Ammon's horn (tissue), 1 donor: ENCODE measurements at regions not wholly inside any gene's neighbourhood (a gene's known extent, or its start where the extent isn't known, plus 50 kb on each side); places are given as distances from the start of the nearest gene placed in this dataset.
"Not testable (repeated sequence)": the region's sequence is repeated elsewhere in the genome, so short reads cannot be mapped to it uniquely, and the experiment has no call there.

Experiments used
- DNase-seq: peaks from one replicate; pipeline ENCODE4 v3.0.0-alpha.2; 2016; ENCODE audit warnings: low spot score

- no peak for DNase-seq
Measured at GRCh38 chr14:53295372-53295771, 142.2 kb upstream of the DDHD1 start.

- DNase-seq, result no peak
Measured at GRCh38 chr14:53286301-53286700, 133.2 kb upstream of the DDHD1 start.

- DNase-seq, result no peak
Measured at GRCh38 chr14:53285821-53286220, 132.7 kb upstream of the DDHD1 start.

- no peak for DNase-seq
Measured at GRCh38 chr14:53285064-53285463, 131.9 kb upstream of the DDHD1 start.

- no peak for DNase-seq
Measured at GRCh38 chr14:53278602-53279506, 125.7 kb upstream of the DDHD1 start.

- no peak for DNase-seq
Measured at GRCh38 chr14:53273671-53274072, 120.5 kb upstream of the DDHD1 start.

- DNase-seq, result no peak
Measured at GRCh38 chr14:53265025-53265424, 111.9 kb upstream of the DDHD1 start.

- DNase-seq, result no peak
Measured at GRCh38 chr14:53260928-53261327, 107.8 kb upstream of the DDHD1 start.

- DNase-seq, result no peak
Measured at GRCh38 chr14:53260286-53260685, 107.2 kb upstream of the DDHD1 start.

- no peak for DNase-seq
Measured at GRCh38 chr14:53252141-53252540, 99.0 kb upstream of the DDHD1 start.

- no peak for DNase-seq
Measured at GRCh38 chr14:53249059-53249458, 95.9 kb upstream of the DDHD1 start.

GRCh38 chr14:53247596-53248370 is 94.7 kb upstream of the DDHD1 start:
- DNase-seq, result no peak

GRCh38 chr14:53242898-53243297 is 89.8 kb upstream of the DDHD1 start:
- DNase-seq, result not testable (repeated sequence)

GRCh38 chr14:53237488-53237887 is 84.4 kb upstream of the DDHD1 start:
- no peak for DNase-seq

- no peak for DNase-seq
Measured at GRCh38 chr14:53236708-53237107, 83.6 kb upstream of the DDHD1 start.

GRCh38 chr14:53231171-53231570 is 78.0 kb upstream of the DDHD1 start:
- DNase-seq, result no peak

GRCh38 chr14:53228966-53229365 is 75.8 kb upstream of the DDHD1 start:
- DNase-seq, result no peak

GRCh38 chr14:53227154-53227718 is 74.1 kb upstream of the DDHD1 start:
- no peak for DNase-seq

- DNase-seq, result no peak
Measured at GRCh38 chr14:53226553-53226952, 73.4 kb upstream of the DDHD1 start.

GRCh38 chr14:53220914-53221313 is 67.8 kb upstream of the DDHD1 start:
- no peak for DNase-seq

GRCh38 chr14:53218161-53218560 is 65.0 kb upstream of the DDHD1 start:
- DNase-seq, result no peak

GRCh38 chr14:53217316-53217994 is 64.3 kb upstream of the DDHD1 start:
- DNase-seq, result peak; percentile 45
